GM12892 (cell line): ENCODE measurements at regions not wholly inside any gene's neighbourhood (a gene's known extent, or its start where the extent isn't known, plus 50 kb on each side); places are given as distances from the start of the nearest gene placed in this dataset.

ENCODE experiments used
- POLR2A ChIP-seq: IDR thresholded peaks from 2 replicates; pipeline ENCODE4 v1.6.1; 2011; ENCODE audit warnings: low read depth, low read length, control low read depth
- POLR2AphosphoS5 ChIP-seq: IDR thresholded peaks from 2 replicates; pipeline ENCODE4 v1.6.1; 2011; ENCODE audit warnings: low read depth, low read length, control low read depth
- TAF1 ChIP-seq: IDR thresholded peaks from 2 replicates; pipeline ENCODE4 v1.6.1; 2011; ENCODE audit warnings: low read depth, mild to moderate bottlenecking, control low read depth, low read length, borderline replicate concordance

GRCh38 chr1:70517444-70517843 is 106.4 kb downstream of the CTH start:
- TF ChIP-seq TAF1, result no peak
- TF ChIP-seq POLR2AphosphoS5, result no peak
- TF ChIP-seq POLR2A, result no peak
